HG02763 (cell line): ENCODE measurements at regions not wholly inside any gene's neighbourhood (a gene's known extent, or its start where the extent isn't known, plus 50 kb on each side); places are given as distances from the start of the nearest gene placed in this dataset.
"Not testable (repeated sequence)": the region's sequence is repeated elsewhere in the genome, so short reads cannot be mapped to it uniquely, and the experiment has no call there.

Experiments
- ATAC-seq: cut with Tn5 transposase; IDR thresholded peaks from one replicate; pipeline ENCODE4 v1.9.1; 2021; ENCODE audit warnings: mild to moderate bottlenecking, moderate library complexity; ENCODE audit not compliant: unreplicated experiment

GRCh38 chr22:48423481-48423911 is 1404.2 kb downstream of the BRD1 start:
- no peak for ATAC-seq

GRCh38 chr22:48422900-48423480 is 1404.7 kb downstream of the BRD1 start:
- ATAC-seq = no peak

GRCh38 chr22:48418831-48419230 is 1408.8 kb downstream of the BRD1 start:
- no peak for ATAC-seq

- no peak for ATAC-seq
Measured at GRCh38 chr22:48417225-48418070, 1410.2 kb downstream of the BRD1 start.

- no peak for ATAC-seq
Measured at GRCh38 chr22:48416396-48417224, 1411.1 kb downstream of the BRD1 start.

GRCh38 chr22:48415520-48415919 is 1412.2 kb downstream of the BRD1 start:
- ATAC-seq = no peak

GRCh38 chr22:48414651-48415050 is 1413.0 kb downstream of the BRD1 start:
- ATAC-seq = no peak

GRCh38 chr22:48412931-48413330 is 1414.7 kb downstream of the BRD1 start:
- ATAC-seq = not testable (repeated sequence)

- ATAC-seq = no peak
Measured at GRCh38 chr22:48410536-48410935, 1417.1 kb downstream of the BRD1 start.

- no peak for ATAC-seq
Measured at GRCh38 chr22:48407256-48407955, 1420.3 kb downstream of the BRD1 start.

GRCh38 chr22:48406161-48406560 is 1421.5 kb downstream of the BRD1 start:
- ATAC-seq = no peak

GRCh38 chr22:48405741-48406140 is 1421.9 kb downstream of the BRD1 start:
- no peak for ATAC-seq

GRCh38 chr22:48404801-48405447 is 1422.7 kb downstream of the BRD1 start:
- no peak for ATAC-seq

GRCh38 chr22:48403521-48404403 is 1423.9 kb downstream of the BRD1 start:
- ATAC-seq = no peak

GRCh38 chr22:48402591-48403031 is 1425.1 kb downstream of the BRD1 start:
- no peak for ATAC-seq

GRCh38 chr22:48401523-48401922 is 1426.2 kb downstream of the BRD1 start:
- ATAC-seq = not testable (repeated sequence)

- ATAC-seq = no peak
Measured at GRCh38 chr22:48398181-48398905, 1429.3 kb downstream of the BRD1 start.

- no peak for ATAC-seq
Measured at GRCh38 chr22:48397531-48398180, 1430.0 kb downstream of the BRD1 start.
